HCT116 (cell line): ENCODE measurements at regions not wholly inside any gene's neighbourhood (a gene's known extent, or its start where the extent isn't known, plus 50 kb on each side); places are given as distances from the start of the nearest gene placed in this dataset.

Source experiments
- ATAC-seq: fragments of 200-7000 bp; cut with Tn5 transposase; 2 replicates; pipeline ENCODE4 v1.9.1; 2020; ENCODE audit warnings: mild to moderate bottlenecking, moderate library complexity
- BruUV-seq: library from RNA; stranded (reverse); fragments of 400-500 nt; replicated peaks from 2 replicates; lab custom pipeline; 2021; lab: Mats Ljungman, UMichigan
- CTCF ChIA-PET: fragments of 300-600 bp; sonication (Branson Sonifier 250); formaldehyde crosslinking; loops from one replicate; lab custom pipeline; 2021; ENCODE audit warnings: antibody characterized with exemption; lab: Charles Lee
- POLR2A ChIA-PET: fragments of 300-600, 350-600 bp; sonication (Branson Sonifier 250); formaldehyde crosslinking; loops from one replicate; lab custom pipeline; 2021; ENCODE audit warnings: antibody characterized with exemption; lab: Charles Lee
- RAD21 ChIA-PET, 2 experiments: fragments of 300-600 bp; sonication (Branson Sonifier 250); formaldehyde crosslinking; loops; one replicate each; lab custom pipeline; 2023; ENCODE audit warnings: low total read pairs in 2 of 2; ENCODE audit not compliant: uncharacterized antibody in 2 of 2, unreplicated experiment in 2 of 2, low non-redundant PET in 1 of 2; lab: Charles Lee
- DNase-seq: peaks from one replicate; pipeline ENCODE4 v3.0.0-alpha.2; 2010; ENCODE audit warnings: low read depth, low spot score
- H2AFZ ChIP-seq: fragments of 200-600 bp; shearing (Covaris generic), sonication (generic); 2 replicates; pipeline ENCODE4 v1.6.1; 2017; ENCODE audit warnings: low read depth, mixed run types, mixed read lengths, antibody characterized with exemption, low read length; ENCODE audit not compliant: poor library complexity, severe bottlenecking
- H3K27ac ChIP-seq: 2 replicates; pipeline ENCODE4 v1.5.1; 2012; ENCODE audit warnings: low read depth, low read length
- H3K27me3 ChIP-seq: fragments of 200-600 bp; sonication (generic); 2 replicates; pipeline ENCODE4 v1.6.1; 2016; ENCODE audit warnings: mixed run types, low read length, mixed read lengths; ENCODE audit not compliant: insufficient read depth
- H3K36me3 ChIP-seq, 2 experiments: fragments of 200-500 bp in 1 of 2; fragments of 200-600 bp in 1 of 2; sonication (Bioruptor generic) in 1 of 2; sonication (generic) in 1 of 2; 2 replicates each; pipeline versions ENCODE4 v1.5.1 to v1.6.1; 2014 to 2016; ENCODE audit warnings: low read length in 2 of 2, inconsistent platforms in 1 of 2, mixed read lengths in 1 of 2, mixed run types in 1 of 2; ENCODE audit not compliant: insufficient read depth in 2 of 2, control insufficient read depth in 1 of 2
- H3K4me1 ChIP-seq, 2 experiments: fragments of 200-600 bp in 1 of 2; sonication (generic) in 1 of 2; 2 replicates each; pipeline versions ENCODE4 v1.5.1 to v1.6.1; 2012 to 2017; ENCODE audit warnings: low read length in 2 of 2, inconsistent platforms in 1 of 2, mild to moderate bottlenecking in 1 of 2, mixed read lengths in 1 of 2, mixed run types in 1 of 2, moderate library complexity in 1 of 2; ENCODE audit not compliant: insufficient read depth in 2 of 2, control insufficient read depth in 1 of 2
- H3K4me2 ChIP-seq: fragments of 200-600 bp; sonication (generic); 2 replicates; pipeline ENCODE4 v1.6.1; 2017; ENCODE audit warnings: mixed run types, low read length, mixed read lengths
- H3K4me3 ChIP-seq, 2 experiments: fragments of 200-600 bp in 1 of 2; sonication (generic) in 1 of 2; replicated peaks in 1 of 2; 2 replicates each; pipeline ENCODE4 v1.5.1; 2011 to 2016; ENCODE audit warnings: low read length in 2 of 2, control low read depth in 1 of 2, low read depth in 1 of 2, mild to moderate bottlenecking in 1 of 2, mixed read lengths in 1 of 2, mixed run types in 1 of 2
- H3K79me2 ChIP-seq: fragments of 200-600 bp; sonication (generic); 2 replicates; pipeline ENCODE4 v1.6.1; 2017; ENCODE audit warnings: mild to moderate bottlenecking, mixed run types, low read length, moderate library complexity, mixed read lengths; ENCODE audit not compliant: insufficient read depth
- H3K9ac ChIP-seq: fragments of 200-600 bp; sonication (generic); 2 replicates; pipeline ENCODE4 v1.6.1; 2016; ENCODE audit warnings: low read length, mixed read lengths
- H3K9me2 ChIP-seq: fragments of 200-600 bp; sonication (generic), shearing (Covaris generic); 2 replicates; pipeline ENCODE4 v1.6.1; 2017; ENCODE audit warnings: mixed run types, mild to moderate bottlenecking, moderate library complexity; ENCODE audit not compliant: insufficient read depth
- H3K9me3 ChIP-seq, 2 experiments: fragments of 200-500 bp in 1 of 2; fragments of 200-600 bp in 1 of 2; sonication (Bioruptor generic) in 1 of 2; sonication (generic) in 1 of 2; 2 replicates each; pipeline ENCODE4 v1.6.1; 2014 to 2017; ENCODE audit warnings: low read length in 2 of 2, mixed read lengths in 2 of 2, inconsistent platforms in 1 of 2, low read depth in 1 of 2, mild to moderate bottlenecking in 1 of 2, mixed run types in 1 of 2, moderate library complexity in 1 of 2; ENCODE audit not compliant: control insufficient read depth in 1 of 2, insufficient read depth in 1 of 2
- H4K20me1 ChIP-seq: fragments of 200-600 bp; sonication (generic), shearing (Covaris generic); 2 replicates; pipeline ENCODE4 v1.6.1; 2017; ENCODE audit warnings: mixed run types, mild to moderate bottlenecking, moderate library complexity; ENCODE audit not compliant: insufficient read depth
- CBX3 ChIP-seq: IDR thresholded peaks from 2 replicates; pipeline ENCODE4 v1.6.1; 2012; ENCODE audit warnings: low read depth
- CTCF ChIP-seq, 3 experiments: fragments of 200-600 bp in 1 of 3; sonication (generic) in 1 of 3; IDR thresholded peaks in 2 of 3; conservative IDR thresholded peaks in 1 of 3; 2 replicates each; pipeline ENCODE4 v1.5.1; 2012 to 2017; ENCODE audit warnings: low read depth in 2 of 3, low read length in 2 of 3, antibody characterized with exemption in 1 of 3, borderline replicate concordance in 1 of 3, control low read depth in 1 of 3, mild to moderate bottlenecking in 1 of 3, mixed read lengths in 1 of 3, mixed run types in 1 of 3, moderate library complexity in 1 of 3; ENCODE audit not compliant: insufficient read depth in 1 of 3
- EGR1 ChIP-seq: IDR thresholded peaks from 2 replicates; pipeline ENCODE4 v1.6.1; 2012; ENCODE audit warnings: low read depth
- ELF1 ChIP-seq: IDR thresholded peaks from 2 replicates; pipeline ENCODE4 v1.6.1; 2012; ENCODE audit warnings: low read depth, borderline replicate concordance
- JUND ChIP-seq: IDR thresholded peaks from 2 replicates; pipeline ENCODE4 v1.6.1; 2012
- REST ChIP-seq: IDR thresholded peaks from 2 replicates; pipeline ENCODE4 v1.6.1; 2012; ENCODE audit warnings: low read depth
- SP1 ChIP-seq: IDR thresholded peaks from 2 replicates; pipeline ENCODE4 v1.6.1; 2012; ENCODE audit warnings: low read depth
- SRF ChIP-seq: IDR thresholded peaks from 2 replicates; pipeline ENCODE4 v1.6.1; 2012; ENCODE audit warnings: low read depth
- ZFX ChIP-seq: fragments of 450-650 bp; IDR thresholded peaks from 2 replicates; pipeline ENCODE4 v1.6.1; 2017
- intact Hi-C: fragments of 100-400 bp; cut with micrococcal nuclease; formaldehyde crosslinking; loops from 2 replicates; pipeline ENCODE4 v1.10.0; 2022

- no peak overlapping the region for H3K4me3 ChIP-seq
- H4K20me1 ChIP-seq, result no peaks in the 10 kb centered on the region
- RAD21 ChIA-PET, result no interaction called here
- DNase-seq, result no peak
- POLR2A ChIA-PET, result no interaction called here
- no peak overlapping the region for H3K4me2 ChIP-seq
- no peak overlapping the region for H3K9ac ChIP-seq
- no peaks in the 10 kb centered on the region for H3K79me2 ChIP-seq
- CTCF ChIA-PET, result no interaction called here
- H3K27ac ChIP-seq, result no peak overlapping the region
- no peaks in the 10 kb centered on the region for H3K9me2 ChIP-seq
- no TSS peak for BruUV-seq
- intact Hi-C loops, result no loop called here
- H3K9me3 ChIP-seq, result no peaks in the 10 kb centered on the region; a peak in 1 of 4 replicates
- no peak for ATAC-seq
- H3K27me3 ChIP-seq, result no peaks in the 10 kb centered on the region
- no peaks in the 10 kb centered on the region for H3K36me3 ChIP-seq
- no peak for TF ChIP-seq CBX3
- TF ChIP-seq REST, result no peak
- no peak for TF ChIP-seq SP1
- no peak for TF ChIP-seq JUND
- TF ChIP-seq ZFX, result no peak
- TF ChIP-seq EGR1, result no peak
- TF ChIP-seq ELF1, result no peak
- no peak for TF ChIP-seq SRF
- no peak for TF ChIP-seq CTCF (IDR thresholded peaks at IDR 0.05 in 2 of 3, conservative IDR thresholded peaks at IDR 0.05 in 1 of 3; ENCODE audit: borderline replicate concordance in 1 of 3, insufficient read depth in 1 of 3, low read depth in 2 of 3, low read length in 2 of 3)
- no peaks in the 10 kb centered on the region for H3K4me1 ChIP-seq
- H2AFZ ChIP-seq, result no peak overlapping the region
Observed at GRCh38 chr11:96752221-96752620, 362.4 kb downstream of the JRKL start.
